HCT116 (cell line): ENCODE measurements at regions not wholly inside any gene's neighbourhood (a gene's known extent, or its start where the extent isn't known, plus 50 kb on each side); places are given as distances from the start of the nearest gene placed in this dataset.

Experiments
- ATAC-seq: fragments of 200-7000 bp; cut with Tn5 transposase; 2 replicates; pipeline ENCODE4 v1.9.1; 2020; ENCODE audit warnings: mild to moderate bottlenecking, moderate library complexity
- BruUV-seq: library from RNA; stranded (reverse); fragments of 400-500 nt; replicated peaks from 2 replicates; lab custom pipeline; 2021; lab: Mats Ljungman, UMichigan
- CTCF ChIA-PET: fragments of 300-600 bp; sonication (Branson Sonifier 250); formaldehyde crosslinking; loops from one replicate; lab custom pipeline; 2021; ENCODE audit warnings: antibody characterized with exemption; lab: Charles Lee
- POLR2A ChIA-PET: fragments of 300-600, 350-600 bp; sonication (Branson Sonifier 250); formaldehyde crosslinking; loops from one replicate; lab custom pipeline; 2021; ENCODE audit warnings: antibody characterized with exemption; lab: Charles Lee
- RAD21 ChIA-PET, 2 experiments: fragments of 300-600 bp; sonication (Branson Sonifier 250); formaldehyde crosslinking; loops; one replicate each; lab custom pipeline; 2023; ENCODE audit warnings: low total read pairs in 2 of 2; ENCODE audit not compliant: uncharacterized antibody in 2 of 2, unreplicated experiment in 2 of 2, low non-redundant PET in 1 of 2; lab: Charles Lee
- DNase-seq: peaks from one replicate; pipeline ENCODE4 v3.0.0-alpha.2; 2010; ENCODE audit warnings: low read depth, low spot score
- H2AFZ ChIP-seq: fragments of 200-600 bp; shearing (Covaris generic), sonication (generic); 2 replicates; pipeline ENCODE4 v1.6.1; 2017; ENCODE audit warnings: low read depth, mixed run types, mixed read lengths, antibody characterized with exemption, low read length; ENCODE audit not compliant: poor library complexity, severe bottlenecking
- H3K27ac ChIP-seq: 2 replicates; pipeline ENCODE4 v1.5.1; 2012; ENCODE audit warnings: low read depth, low read length
- H3K27me3 ChIP-seq: fragments of 200-600 bp; sonication (generic); 2 replicates; pipeline ENCODE4 v1.6.1; 2016; ENCODE audit warnings: mixed run types, low read length, mixed read lengths; ENCODE audit not compliant: insufficient read depth
- H3K36me3 ChIP-seq, 2 experiments: fragments of 200-500 bp in 1 of 2; fragments of 200-600 bp in 1 of 2; sonication (Bioruptor generic) in 1 of 2; sonication (generic) in 1 of 2; 2 replicates each; pipeline versions ENCODE4 v1.5.1 to v1.6.1; 2014 to 2016; ENCODE audit warnings: low read length in 2 of 2, inconsistent platforms in 1 of 2, mixed read lengths in 1 of 2, mixed run types in 1 of 2; ENCODE audit not compliant: insufficient read depth in 2 of 2, control insufficient read depth in 1 of 2
- H3K4me1 ChIP-seq, 2 experiments: fragments of 200-600 bp in 1 of 2; sonication (generic) in 1 of 2; 2 replicates each; pipeline versions ENCODE4 v1.5.1 to v1.6.1; 2012 to 2017; ENCODE audit warnings: low read length in 2 of 2, inconsistent platforms in 1 of 2, mild to moderate bottlenecking in 1 of 2, mixed read lengths in 1 of 2, mixed run types in 1 of 2, moderate library complexity in 1 of 2; ENCODE audit not compliant: insufficient read depth in 2 of 2, control insufficient read depth in 1 of 2
- H3K4me2 ChIP-seq: fragments of 200-600 bp; sonication (generic); 2 replicates; pipeline ENCODE4 v1.6.1; 2017; ENCODE audit warnings: mixed run types, low read length, mixed read lengths
- H3K4me3 ChIP-seq, 2 experiments: fragments of 200-600 bp in 1 of 2; sonication (generic) in 1 of 2; replicated peaks in 1 of 2; 2 replicates each; pipeline ENCODE4 v1.5.1; 2011 to 2016; ENCODE audit warnings: low read length in 2 of 2, control low read depth in 1 of 2, low read depth in 1 of 2, mild to moderate bottlenecking in 1 of 2, mixed read lengths in 1 of 2, mixed run types in 1 of 2
- H3K79me2 ChIP-seq: fragments of 200-600 bp; sonication (generic); 2 replicates; pipeline ENCODE4 v1.6.1; 2017; ENCODE audit warnings: mild to moderate bottlenecking, mixed run types, low read length, moderate library complexity, mixed read lengths; ENCODE audit not compliant: insufficient read depth
- H3K9ac ChIP-seq: fragments of 200-600 bp; sonication (generic); 2 replicates; pipeline ENCODE4 v1.6.1; 2016; ENCODE audit warnings: low read length, mixed read lengths
- H3K9me2 ChIP-seq: fragments of 200-600 bp; sonication (generic), shearing (Covaris generic); 2 replicates; pipeline ENCODE4 v1.6.1; 2017; ENCODE audit warnings: mixed run types, mild to moderate bottlenecking, moderate library complexity; ENCODE audit not compliant: insufficient read depth
- H3K9me3 ChIP-seq, 2 experiments: fragments of 200-500 bp in 1 of 2; fragments of 200-600 bp in 1 of 2; sonication (Bioruptor generic) in 1 of 2; sonication (generic) in 1 of 2; 2 replicates each; pipeline ENCODE4 v1.6.1; 2014 to 2017; ENCODE audit warnings: low read length in 2 of 2, mixed read lengths in 2 of 2, inconsistent platforms in 1 of 2, low read depth in 1 of 2, mild to moderate bottlenecking in 1 of 2, mixed run types in 1 of 2, moderate library complexity in 1 of 2; ENCODE audit not compliant: control insufficient read depth in 1 of 2, insufficient read depth in 1 of 2
- H4K20me1 ChIP-seq: fragments of 200-600 bp; sonication (generic), shearing (Covaris generic); 2 replicates; pipeline ENCODE4 v1.6.1; 2017; ENCODE audit warnings: mixed run types, mild to moderate bottlenecking, moderate library complexity; ENCODE audit not compliant: insufficient read depth
- CBX3 ChIP-seq: IDR thresholded peaks from 2 replicates; pipeline ENCODE4 v1.6.1; 2012; ENCODE audit warnings: low read depth
- CEBPB ChIP-seq: IDR thresholded peaks from 2 replicates; pipeline ENCODE4 v1.6.1; 2012; ENCODE audit warnings: low read depth
- CTCF ChIP-seq, 3 experiments: fragments of 200-600 bp in 1 of 3; sonication (generic) in 1 of 3; IDR thresholded peaks in 2 of 3; conservative IDR thresholded peaks in 1 of 3; 2 replicates each; pipeline ENCODE4 v1.5.1; 2012 to 2017; ENCODE audit warnings: low read depth in 2 of 3, low read length in 2 of 3, antibody characterized with exemption in 1 of 3, borderline replicate concordance in 1 of 3, control low read depth in 1 of 3, mild to moderate bottlenecking in 1 of 3, mixed read lengths in 1 of 3, mixed run types in 1 of 3, moderate library complexity in 1 of 3; ENCODE audit not compliant: insufficient read depth in 1 of 3
- ELF1 ChIP-seq: IDR thresholded peaks from 2 replicates; pipeline ENCODE4 v1.6.1; 2012; ENCODE audit warnings: low read depth, borderline replicate concordance
- JUND ChIP-seq: IDR thresholded peaks from 2 replicates; pipeline ENCODE4 v1.6.1; 2012
- POLR2AphosphoS5 ChIP-seq: IDR thresholded peaks from 2 replicates; pipeline ENCODE4 v1.6.1; 2011; ENCODE audit warnings: mild to moderate bottlenecking, low read depth, low read length, moderate library complexity
- SP1 ChIP-seq: IDR thresholded peaks from 2 replicates; pipeline ENCODE4 v1.6.1; 2012; ENCODE audit warnings: low read depth
- TCF7L2 ChIP-seq: IDR thresholded peaks from 2 replicates; pipeline ENCODE4 v1.7.0; 2011; ENCODE audit warnings: borderline replicate concordance, inconsistent platforms; ENCODE audit not compliant: insufficient read depth, insufficient read length; ENCODE audit errors: extremely low read depth
- YY1 ChIP-seq: IDR thresholded peaks from 2 replicates; pipeline ENCODE4 v1.6.1; 2011; ENCODE audit warnings: low read length, low read depth, moderate library complexity, mild to moderate bottlenecking; ENCODE audit not compliant: insufficient replicate concordance; ENCODE audit errors: extremely low read depth
- ZFX ChIP-seq: fragments of 450-650 bp; IDR thresholded peaks from 2 replicates; pipeline ENCODE4 v1.6.1; 2017
- ZNF274 ChIP-seq: fragments of 200-500 bp; sonication (Bioruptor generic); IDR thresholded peaks from 2 replicates; pipeline ENCODE4 v1.6.1; 2014; ENCODE audit warnings: mild to moderate bottlenecking, low read depth, low read length, inconsistent platforms
- intact Hi-C: fragments of 100-400 bp; cut with micrococcal nuclease; formaldehyde crosslinking; loops from 2 replicates; pipeline ENCODE4 v1.10.0; 2022
- TF ChIP-seq, protein P1 (sequence below): IDR thresholded peaks from 2 replicates; pipeline ENCODE4 v1.6.1; 2012
- TF ChIP-seq, protein P2 (sequence below): IDR thresholded peaks from 2 replicates; pipeline ENCODE4 v1.6.1; 2012

DNA sequence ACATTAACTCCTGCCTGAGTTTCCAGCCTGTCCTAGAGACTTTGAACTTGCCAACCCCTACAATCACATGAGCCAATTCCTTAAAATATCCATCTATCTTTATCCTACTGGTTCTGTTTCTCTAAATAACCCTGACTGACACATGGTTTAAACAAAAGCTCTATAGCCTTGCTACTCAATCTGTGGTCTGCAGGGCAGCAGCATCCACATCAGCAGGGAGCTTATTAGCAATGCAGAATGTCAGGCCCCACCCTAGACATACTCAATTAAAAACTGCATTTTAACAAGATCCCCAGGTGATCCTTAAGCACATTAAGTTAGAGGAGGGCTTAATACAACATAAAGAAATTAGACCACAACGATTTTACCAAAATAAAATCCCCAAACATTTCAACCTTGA is 108.3 kb upstream of the CPSF6 start:
- no peak overlapping the region for H3K27ac ChIP-seq
- H3K4me3 ChIP-seq: no peak overlapping the region
- no peaks in the 10 kb centered on the region for H4K20me1 ChIP-seq
- ATAC-seq (no peak), DNase-seq (no peak)
- H3K4me1 ChIP-seq: no peaks in the 10 kb centered on the region
- POLR2A ChIA-PET: no interaction called here
- CTCF ChIA-PET: no interaction called here
- H3K9ac ChIP-seq: no peak overlapping the region
- H3K9me3 ChIP-seq: no peaks in the 10 kb centered on the region
- H3K36me3 ChIP-seq: no peaks in the 10 kb centered on the region
- H2AFZ ChIP-seq: no peak overlapping the region
- TF ChIP-seq ZFX: no peak
- TF ChIP-seq JUND: no peak
- TF ChIP-seq SP1: no peak
- H3K9me2 ChIP-seq: no peaks in the 10 kb centered on the region
- no TSS peak for BruUV-seq
- no peaks in the 10 kb centered on the region for H3K27me3 ChIP-seq
- H3K79me2 ChIP-seq: no peaks in the 10 kb centered on the region
- RAD21 ChIA-PET: no interaction called here
- intact Hi-C loops: no loop called here
- no peak overlapping the region for H3K4me2 ChIP-seq

- no peak overlapping the region for H3K4me2 ChIP-seq
- TF ChIP-seq YY1 (no peak), SP1 (no peak), POLR2AphosphoS5 (no peak), TCF7L2 (no peak), CEBPB (no peak), CBX3 (no peak), ZNF274 (no peak), ELF1 (no peak), CTCF (IDR thresholded peaks at IDR 0.05 in 2 of 3, conservative IDR thresholded peaks at IDR 0.05 in 1 of 3; ENCODE audit: borderline replicate concordance in 1 of 3, insufficient read depth in 1 of 3, low read depth in 2 of 3, low read length in 2 of 3) (no peak)
- TF ChIP-seq, protein P1, sequence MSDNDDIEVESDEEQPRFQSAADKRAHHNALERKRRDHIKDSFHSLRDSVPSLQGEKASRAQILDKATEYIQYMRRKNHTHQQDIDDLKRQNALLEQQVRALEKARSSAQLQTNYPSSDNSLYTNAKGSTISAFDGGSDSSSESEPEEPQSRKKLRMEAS: no peak
- TF ChIP-seq, protein P2, sequence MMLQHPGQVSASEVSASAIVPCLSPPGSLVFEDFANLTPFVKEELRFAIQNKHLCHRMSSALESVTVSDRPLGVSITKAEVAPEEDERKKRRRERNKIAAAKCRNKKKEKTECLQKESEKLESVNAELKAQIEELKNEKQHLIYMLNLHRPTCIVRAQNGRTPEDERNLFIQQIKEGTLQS: no peak
- peaks cover 10 to 11% of the 10 kb centered on the region in 2 experiments; a peak in 3 of 4 replicates for H3K9me3 ChIP-seq
- H3K36me3 ChIP-seq: no peaks in the 10 kb centered on the region
- no peaks in the 10 kb centered on the region for H3K4me1 ChIP-seq
- H3K27ac ChIP-seq: no peak overlapping the region
- DNase-seq (no peak), ATAC-seq (no peak)
- ChIA-PET CTCF (no interaction called here), RAD21 (no interaction called here), POLR2A (no interaction called here)
- H3K27me3 ChIP-seq: no peaks in the 10 kb centered on the region
- no peak overlapping the region for H2AFZ ChIP-seq
- H4K20me1 ChIP-seq: no peaks in the 10 kb centered on the region
- intact Hi-C loops: no loop called here
- no peaks in the 10 kb centered on the region for H3K79me2 ChIP-seq
- no peaks in the 10 kb centered on the region for H3K9me2 ChIP-seq
- H3K9ac ChIP-seq: no peak overlapping the region
- no TSS peak for BruUV-seq
- H3K4me3 ChIP-seq: no peak overlapping the region
Measured at GRCh38 chr12:69136931-69137613, 102.3 kb upstream of the CPSF6 start.
